Aorta (tissue), 5 donors: ENCODE measurements at regions not wholly inside any gene's neighbourhood (a gene's known extent, or its start where the extent isn't known, plus 50 kb on each side); places are given as distances from the start of the nearest gene placed in this dataset.

Experiments used
- ATAC-seq: fragments of 200-7000 bp; cut with Tn5 transposase; one replicate; pipeline ENCODE4 v1.9.1; 2022; ENCODE audit warnings: moderate library complexity; ENCODE audit not compliant: low FRiP score
- DNase-seq, 2 donors: peaks; one replicate each; pipeline ENCODE4 v3.0.0-alpha.2; 2020
- H3K27ac ChIP-seq, 2 donors: one replicate each; pipeline ENCODE4 v1.5.1; 2013; ENCODE audit warnings: low read length in 2 of 2, mild to moderate bottlenecking in 2 of 2, moderate library complexity in 2 of 2, control low read depth in 1 of 2, inconsistent platforms in 1 of 2, low read depth in 1 of 2
- H3K27me3 ChIP-seq, 2 donors: one replicate each; pipeline ENCODE4 v1.6.1; 2013; ENCODE audit warnings: control low read depth in 1 of 2, low read length in 1 of 2, mild to moderate bottlenecking in 1 of 2, moderate library complexity in 1 of 2; ENCODE audit not compliant: insufficient read depth in 2 of 2, control insufficient read depth in 1 of 2
- H3K36me3 ChIP-seq, 2 donors: one replicate each; pipeline ENCODE4 v1.6.1; 2013; ENCODE audit warnings: control low read depth in 1 of 2, low read length in 1 of 2, mild to moderate bottlenecking in 1 of 2; ENCODE audit not compliant: insufficient read depth in 2 of 2, control insufficient read depth in 1 of 2
- H3K4me1 ChIP-seq, 2 donors: one replicate each; pipeline ENCODE4 v1.6.1; 2013; ENCODE audit warnings: low read length in 2 of 2, control low read depth in 1 of 2, mild to moderate bottlenecking in 1 of 2, moderate library complexity in 1 of 2; ENCODE audit not compliant: insufficient read depth in 2 of 2, control insufficient read depth in 1 of 2
- H3K4me3 ChIP-seq, 2 donors: one replicate each; pipeline ENCODE4 v1.5.1; 2013; ENCODE audit warnings: low read length in 2 of 2, control low read depth in 1 of 2, mild to moderate bottlenecking in 1 of 2
- H3K9me3 ChIP-seq: one replicate; pipeline ENCODE4 v1.6.1; 2013; ENCODE audit warnings: mild to moderate bottlenecking, low read length; ENCODE audit not compliant: control insufficient read depth
- WGBS, 2 donors: extraction: QIAGEN DNeasy Blood & Tissue Kit; methylation state at CpG; one replicate each; pipeline ENCODE4 v1.1.7; 2013; 5-methylcytosine and 5-hydroxymethylcytosine counted together
- intact Hi-C, 2 donors: fragments of 100-400 bp; cut with DNase I; formaldehyde crosslinking; loops; one replicate each; pipeline versions ENCODE4 v1.14.2 to v1.15.0; 2022
- donor health status: healthy with polysubstance abuse.
- donor health status: Bipolar disorder and iron deficiency.
- donor health status: DM: no; HTN: no; CAD: no.
- donor health status: DM: no; HTN: no; CAD: no.
- donor health status: DM: yes; HTN: yes; CAD: no.

DNA sequence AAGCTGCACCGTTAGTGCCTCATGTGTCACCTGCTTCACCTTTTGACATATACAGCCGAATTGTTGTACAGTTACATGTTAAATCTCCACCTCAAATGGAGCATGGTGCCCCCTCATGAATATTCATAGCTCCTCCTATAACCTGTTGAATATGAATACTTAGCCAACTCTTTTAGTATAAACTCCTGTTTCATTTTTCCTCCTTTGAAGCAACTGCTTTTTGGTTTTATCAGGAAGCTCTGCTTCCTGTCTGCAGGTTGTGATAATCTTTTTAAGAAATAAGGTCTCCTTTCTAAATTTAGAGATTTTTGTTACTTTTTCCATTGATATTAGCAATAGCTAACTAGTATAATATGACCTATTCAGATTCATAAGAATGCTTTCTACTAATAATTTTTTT, 1429.2 kb upstream of the AGA start:
- DNase-seq (no peak), ATAC-seq (no peak)
- 72 to 78% methylated on average over 2 of the region's 2 CpGs for WGBS, 2 donors
- no peaks in the 10 kb centered on the region for H3K9me3 ChIP-seq
- intact Hi-C loops, result no loop called here
- H3K27ac ChIP-seq, result no peak overlapping the region
- H3K4me1 ChIP-seq, result no peaks in the 10 kb centered on the region
- H3K4me3 ChIP-seq, result no peak overlapping the region
- no peaks in the 10 kb centered on the region for H3K27me3 ChIP-seq
- H3K36me3 ChIP-seq, result no peaks in the 10 kb centered on the region

GRCh38 chr4:178881937-178882336, 1439.7 kb upstream of the AGA start:
- H3K4me1 ChIP-seq, result no peaks in the 10 kb centered on the region
- peaks cover 0 to 1% of the 10 kb centered on the region in 2 donors for H3K27me3 ChIP-seq
- ATAC-seq, result no peak
- no peak overlapping the region for H3K27ac ChIP-seq
- 40 to 47% methylated on average over 1 of the region's 1 CpG for WGBS, 2 donors
- no peaks in the 10 kb centered on the region for H3K36me3 ChIP-seq
- no peak overlapping the region for H3K4me3 ChIP-seq
- intact Hi-C loops, result no loop called here
- DNase-seq, result no peak
- H3K9me3 ChIP-seq, result peaks cover 4% of the 10 kb centered on the region

- Histone ChIP-seq H3K36me3 (no peaks in the 10 kb centered on the region), H3K4me3 (no peak overlapping the region), H3K27me3 (no peaks in the 10 kb centered on the region), H3K9me3 (no peaks in the 10 kb centered on the region), H3K4me1 (peaks cover 0 to 2% of the 10 kb centered on the region in 2 donors), H3K27ac (no peak overlapping the region)
- DNase-seq (no peak), ATAC-seq (no peak)
- intact Hi-C loops, result no loop called here
- WGBS, 2 donors, result 91 to 92% methylated on average over 9 of the region's 9 CpGs
Measured at GRCh38 chr4:178894126-178894525, 1451.9 kb upstream of the AGA start.

- Histone ChIP-seq H3K27ac (no peak overlapping the region), H3K27me3 (no peaks in the 10 kb centered on the region), H3K4me3 (no peak overlapping the region), H3K9me3 (no peaks in the 10 kb centered on the region), H3K4me1 (no peaks in the 10 kb centered on the region), H3K36me3 (no peaks in the 10 kb centered on the region)
- DNase-seq, result no peak
- 91 to 93% methylated on average over 2 of the region's 2 CpGs for WGBS, 2 donors
- ATAC-seq, result no peak
- intact Hi-C loops, result no loop called here
Measured at GRCh38 chr4:178899084-178899483, 1456.8 kb upstream of the AGA start.

DNA sequence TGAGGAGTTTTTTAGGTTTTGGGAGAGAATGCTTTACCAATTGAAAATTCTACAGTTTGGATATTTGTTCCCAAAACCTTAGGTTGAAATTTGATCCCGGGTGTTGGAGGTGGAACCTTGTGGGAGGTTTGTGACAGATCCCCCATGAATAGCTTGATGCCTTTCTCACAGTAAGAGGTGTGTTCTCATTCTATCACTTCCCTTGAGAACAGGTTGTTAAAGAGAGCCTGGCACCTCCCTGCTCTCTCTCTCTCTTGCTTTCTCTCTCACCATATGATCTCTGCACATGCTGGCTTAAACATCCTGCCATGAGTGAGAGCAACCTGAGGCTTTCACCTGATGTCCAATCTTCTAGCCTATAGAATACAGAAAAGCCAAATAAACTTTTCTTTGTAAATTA, 1475.5 kb upstream of the AGA start:
- DNase-seq (no peak), ATAC-seq (no peak)
- H3K9me3 ChIP-seq, result no peaks in the 10 kb centered on the region
- H3K4me3 ChIP-seq, result no peak overlapping the region
- H3K4me1 ChIP-seq, result no peaks in the 10 kb centered on the region
- H3K36me3 ChIP-seq, result no peaks in the 10 kb centered on the region
- no peak overlapping the region for H3K27ac ChIP-seq
- intact Hi-C loops, result no loop called here
- WGBS, 2 donors, result 21 to 27% methylated on average over 1 of the region's 1 CpG
- H3K27me3 ChIP-seq, result no peaks in the 10 kb centered on the region

GRCh38 chr4:178937130-178937529, 1494.9 kb upstream of the AGA start:
- ATAC-seq (no peak), DNase-seq (no peak)
- Histone ChIP-seq H3K27me3 (no peaks in the 10 kb centered on the region), H3K9me3 (peaks cover 2% of the 10 kb centered on the region), H3K27ac (no peak overlapping the region), H3K4me3 (no peak overlapping the region), H3K4me1 (no peaks in the 10 kb centered on the region), H3K36me3 (no peaks in the 10 kb centered on the region)
- intact Hi-C loops, result no loop called here
- WGBS, 2 donors, result 78 to 80% methylated on average over 1 of the region's 1 CpG

GRCh38 chr4:178941975-178942374, 1499.7 kb upstream of the AGA start:
- no peaks in the 10 kb centered on the region for H3K27me3 ChIP-seq
- no peak overlapping the region for H3K4me3 ChIP-seq
- intact Hi-C loops, result no loop called here
- DNase-seq (no peak), ATAC-seq (no peak)
- H3K36me3 ChIP-seq, result no peaks in the 10 kb centered on the region
- WGBS, 2 donors, result 83 to 86% methylated on average over 7 of the region's 7 CpGs
- H3K27ac ChIP-seq, result no peak overlapping the region
- no peaks in the 10 kb centered on the region for H3K4me1 ChIP-seq
- H3K9me3 ChIP-seq, result peaks cover 2% of the 10 kb centered on the region

GRCh38 chr4:178953447-178954120, 1511.3 kb upstream of the AGA start:
- intact Hi-C loops, result no loop called here
- H3K27ac ChIP-seq, result no peak overlapping the region
- no peaks in the 10 kb centered on the region for H3K9me3 ChIP-seq
- no peaks in the 10 kb centered on the region for H3K27me3 ChIP-seq
- H3K4me3 ChIP-seq, result no peak overlapping the region
- no peaks in the 10 kb centered on the region for H3K36me3 ChIP-seq
- H3K4me1 ChIP-seq, result no peaks in the 10 kb centered on the region
- ATAC-seq, result no peak
- 92 to 94% methylated on average over 18 to 22 of the region's 22 CpGs for WGBS, 2 donors
- DNase-seq, result no peak

DNA sequence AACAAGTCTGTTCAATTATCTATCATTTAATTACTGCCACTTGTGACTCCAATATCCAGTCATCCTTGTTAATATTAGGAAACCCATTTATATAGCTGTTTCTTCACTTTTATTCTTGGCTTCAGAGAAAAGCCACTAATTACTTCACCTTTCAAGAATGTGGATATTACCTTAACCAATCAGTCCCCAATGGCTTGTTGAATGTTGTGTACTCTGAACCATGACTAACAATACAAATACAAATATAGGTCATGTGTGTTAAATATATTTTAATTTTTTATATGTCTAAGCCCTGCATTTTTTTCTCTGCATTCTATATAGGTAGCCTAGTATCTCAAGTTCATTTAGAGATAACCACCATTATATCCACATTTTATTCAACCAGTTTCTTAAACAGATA, 1513.4 kb upstream of the AGA start:
- Histone ChIP-seq H3K4me3 (no peak overlapping the region), H3K4me1 (no peaks in the 10 kb centered on the region), H3K27me3 (no peaks in the 10 kb centered on the region)

More for the DNA sequence above, 1513.4 kb upstream of the AGA start:
- Histone ChIP-seq H3K9me3 (no peaks in the 10 kb centered on the region), H3K36me3 (no peaks in the 10 kb centered on the region), H3K27ac (no peak overlapping the region)
- ATAC-seq (no peak), DNase-seq (no peak)
- intact Hi-C loops, result no loop called here
